Kidney glomerular epithelial cell (primary cell): ENCODE measurements at regions not wholly inside any gene's neighbourhood (a gene's known extent, or its start where the extent isn't known, plus 50 kb on each side); places are given as distances from the start of the nearest gene placed in this dataset.
"Not testable (repeated sequence)": the region's sequence is repeated elsewhere in the genome, so short reads cannot be mapped to it uniquely, and the experiment has no call there.

Experiments used
- DNase-seq: peaks from one replicate; lab custom pipeline; 2025; lab: John Stamatoyannopoulos, UW

DNA sequence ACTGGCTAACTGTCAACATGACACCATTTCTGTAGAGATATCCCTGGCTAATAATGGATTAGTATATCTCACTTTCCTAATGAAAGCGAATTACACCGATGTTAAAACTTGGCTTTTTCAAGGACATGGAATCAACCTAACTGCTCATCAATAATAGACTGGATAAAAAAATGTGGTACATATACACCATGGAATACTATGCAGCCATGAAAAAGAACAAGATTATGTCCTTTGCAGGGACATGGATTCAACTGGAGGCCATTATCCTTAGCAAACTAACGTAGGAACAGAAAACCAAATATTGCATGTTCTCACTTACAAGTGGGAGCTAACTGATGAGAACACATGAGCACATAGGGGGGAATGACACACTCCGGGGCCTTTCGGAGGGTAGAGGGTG lies 62.6 kb downstream of the ZIC1 start:
- DNase-seq = no peak

DNA sequence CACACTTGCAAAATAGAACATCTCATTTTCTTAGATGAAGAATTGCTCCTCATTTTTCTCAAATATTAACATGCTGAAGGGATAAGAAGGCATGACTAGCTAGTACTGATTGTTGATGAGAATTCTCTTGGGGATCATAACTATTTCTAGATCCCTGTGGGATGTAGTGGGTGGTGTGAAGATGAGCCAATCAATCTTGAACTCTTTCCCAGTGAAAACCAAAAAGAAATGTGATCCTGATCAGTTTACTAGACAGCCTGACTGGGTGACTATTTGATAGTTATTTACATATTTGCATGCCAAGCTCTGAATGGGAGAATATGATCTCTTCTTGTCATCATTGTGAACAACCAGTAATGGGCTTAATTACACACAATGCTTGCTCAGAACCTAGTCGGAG lies 63.7 kb downstream of the ZIC1 start:
- DNase-seq = no peak

DNA sequence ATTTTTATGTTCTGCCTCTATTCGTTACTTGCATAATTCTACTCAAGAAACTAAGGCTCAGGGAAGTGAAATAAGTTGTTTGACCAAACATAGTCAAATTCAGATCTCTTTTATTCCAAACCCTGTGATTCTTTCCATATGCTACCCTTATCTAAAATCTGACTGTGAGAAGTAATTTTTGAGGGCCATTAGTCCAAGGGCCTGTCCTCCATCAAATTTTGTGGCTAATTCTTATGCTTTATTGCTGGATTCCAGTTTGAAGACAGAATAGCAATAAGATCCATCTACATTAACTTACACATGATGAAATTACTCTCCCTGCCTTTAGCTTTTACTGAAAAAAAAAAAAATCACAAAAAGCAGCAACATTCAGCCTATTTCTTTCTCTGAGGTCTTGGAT lies 74.0 kb downstream of the ZIC1 start:
- no peak for DNase-seq

GRCh38 chr3:147483578-147483977 lies 74.4 kb downstream of the ZIC1 start:
- no peak for DNase-seq

GRCh38 chr3:147493065-147493464 lies 83.9 kb downstream of the ZIC1 start:
- no peak for DNase-seq

DNA sequence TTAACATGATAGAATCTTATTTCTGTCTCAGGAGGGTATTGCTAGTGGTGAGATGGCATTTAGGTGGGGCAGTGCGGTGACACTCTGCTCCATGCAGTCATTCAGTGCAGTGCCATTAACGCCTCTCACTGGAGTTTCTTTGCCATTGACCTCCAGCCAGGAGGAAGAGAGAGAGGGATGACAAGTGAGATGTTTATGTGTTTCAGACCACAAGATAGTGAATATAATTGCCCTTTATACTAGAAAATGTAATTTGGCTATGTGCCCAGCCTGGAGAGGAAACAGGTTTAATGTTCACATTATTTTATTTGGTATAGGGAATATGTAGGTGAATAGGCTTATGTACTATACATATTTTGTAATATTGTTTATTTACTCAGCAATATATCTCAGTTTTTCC lies 84.5 kb downstream of the ZIC1 start:
- DNase-seq = no peak

DNA sequence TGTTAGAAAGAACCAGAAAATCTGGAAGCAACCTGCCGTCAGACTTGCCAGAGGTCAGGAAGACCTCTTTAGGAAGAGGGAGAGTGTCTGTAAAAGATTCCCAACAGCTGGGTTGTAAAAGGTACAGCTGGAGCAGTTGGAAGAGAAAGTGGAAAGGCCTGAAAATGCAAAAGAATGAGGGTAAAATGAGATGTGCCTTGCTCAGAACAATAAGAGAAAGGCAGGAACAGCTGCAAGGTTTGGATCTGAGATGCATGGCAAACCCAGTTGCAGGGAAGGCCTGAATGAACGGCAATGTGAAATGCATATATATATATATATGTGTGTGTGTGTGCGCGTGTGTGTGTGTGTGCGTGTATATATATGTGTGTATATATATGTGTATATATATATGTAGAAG lies 88.1 kb downstream of the ZIC1 start:
- DNase-seq = no peak

GRCh38 chr3:147507638-147508286 lies 98.6 kb downstream of the ZIC1 start:
- DNase-seq = no peak

DNA sequence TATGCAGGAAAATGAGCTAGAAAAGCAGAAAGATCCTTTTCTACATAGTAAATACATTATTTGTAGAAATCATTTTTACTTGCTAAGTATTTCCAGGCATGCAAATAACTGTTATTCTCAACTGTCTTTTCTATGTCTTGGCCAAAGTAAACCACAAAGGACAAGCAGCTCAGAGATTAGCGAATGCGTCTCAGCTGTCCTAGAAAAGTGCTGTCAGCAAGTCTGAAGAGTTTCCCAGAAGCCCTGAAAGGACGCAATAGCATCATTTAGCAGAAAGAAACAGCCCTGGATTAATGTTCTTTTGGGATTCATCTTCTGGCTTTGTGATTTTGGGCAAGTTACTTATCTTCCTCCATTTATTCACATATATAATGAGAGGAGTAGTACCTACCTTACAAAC lies 100.3 kb downstream of the ZIC1 start:
- DNase-seq = no peak

GRCh38 chr3:147513785-147514184 lies 104.6 kb downstream of the ZIC1 start:
- DNase-seq = no peak

GRCh38 chr3:147514366-147515160 lies 105.4 kb downstream of the ZIC1 start:
- DNase-seq = no peak

DNA sequence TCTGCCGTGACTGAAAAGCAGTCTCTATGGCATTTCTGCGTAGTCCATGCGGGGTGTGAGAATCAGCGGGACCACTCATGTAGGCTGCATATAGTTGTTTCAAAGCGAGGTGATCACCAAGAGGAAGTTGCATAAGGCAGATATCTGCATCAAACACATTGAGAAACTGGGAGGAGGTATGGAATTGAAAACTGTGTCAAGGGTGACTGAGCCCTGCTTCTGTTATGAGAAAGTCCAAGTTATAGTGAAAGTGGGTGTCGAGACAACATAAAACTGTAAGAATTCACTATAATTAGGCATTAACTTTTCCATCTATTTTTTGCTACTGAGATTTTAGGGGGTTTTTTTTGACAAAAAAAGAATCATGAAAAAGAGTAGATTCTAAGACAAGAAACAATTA lies 109.3 kb downstream of the ZIC1 start:
- DNase-seq = no peak

- DNase-seq = no peak
These were observed 112.5 kb downstream of the ZIC1 start for GRCh38 chr3:147521646-147522045.

- not testable (repeated sequence) for DNase-seq
These were observed 113.6 kb downstream of the ZIC1 start for GRCh38 chr3:147522780-147523179.

DNA sequence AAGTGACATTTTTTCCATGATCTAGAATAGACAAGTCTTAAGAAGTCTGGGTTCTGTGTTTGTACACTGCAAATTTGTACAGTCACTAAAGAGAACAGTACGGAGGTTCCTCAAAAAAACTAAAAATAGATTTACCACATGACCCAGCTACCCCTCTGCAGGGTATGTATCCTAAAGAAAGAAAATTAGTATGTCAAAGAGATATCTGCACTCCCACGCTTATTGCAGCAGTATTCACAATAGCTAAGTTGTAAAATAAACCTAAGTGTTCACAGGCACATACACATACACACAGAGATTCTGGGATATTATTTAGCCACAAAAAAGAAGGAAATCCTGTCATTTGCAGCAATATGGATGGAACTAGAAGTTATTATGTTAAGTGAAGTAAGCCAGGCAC lies 120.4 kb downstream of the ZIC1 start:
- no peak for DNase-seq

GRCh38 chr3:147538034-147538433 lies 128.9 kb downstream of the ZIC1 start:
- no peak for DNase-seq

DNA sequence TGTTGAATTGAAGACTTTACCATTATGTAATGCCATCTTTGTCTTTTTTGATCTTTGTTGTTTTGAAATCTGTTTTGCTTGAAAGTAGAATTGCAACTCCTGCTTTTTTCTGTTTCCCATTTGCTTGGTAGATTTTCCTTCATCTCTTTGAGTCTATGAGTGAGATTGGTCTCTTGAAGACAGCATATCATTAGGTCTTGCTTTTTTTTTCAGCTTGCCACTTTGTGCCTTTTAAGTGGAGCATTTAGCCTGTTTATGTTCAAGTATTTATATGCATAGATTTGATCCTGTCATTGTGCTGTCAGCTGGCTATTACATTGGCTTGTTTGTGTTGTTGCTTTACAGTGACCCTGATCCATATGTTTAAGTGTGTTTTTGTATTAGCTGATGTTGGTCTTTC lies 131.8 kb downstream of the ZIC1 start:
- no peak for DNase-seq

GRCh38 chr3:147544290-147544689 lies 135.1 kb downstream of the ZIC1 start:
- no peak for DNase-seq

GRCh38 chr3:147551491-147551890 lies 142.3 kb downstream of the ZIC1 start:
- no peak for DNase-seq

DNA sequence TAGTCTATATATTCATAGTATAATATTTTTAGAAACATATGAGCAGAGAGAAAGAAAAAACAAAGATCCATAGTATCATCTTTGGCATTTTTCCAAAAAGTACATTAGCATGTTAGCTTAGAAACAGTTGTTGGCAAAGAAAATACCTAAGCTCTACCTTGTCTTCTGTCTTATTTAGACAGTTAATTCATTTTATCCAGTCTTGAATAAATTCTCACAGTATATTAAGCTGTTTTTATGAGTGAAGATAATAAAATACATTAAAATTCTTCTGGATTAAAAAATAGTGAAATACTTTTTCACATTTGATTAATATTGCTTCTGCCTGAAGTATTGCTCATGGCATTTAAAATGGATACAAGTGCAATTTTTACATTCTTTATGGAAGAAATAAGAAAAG lies 145.2 kb downstream of the ZIC1 start:
- DNase-seq = no peak

DNA sequence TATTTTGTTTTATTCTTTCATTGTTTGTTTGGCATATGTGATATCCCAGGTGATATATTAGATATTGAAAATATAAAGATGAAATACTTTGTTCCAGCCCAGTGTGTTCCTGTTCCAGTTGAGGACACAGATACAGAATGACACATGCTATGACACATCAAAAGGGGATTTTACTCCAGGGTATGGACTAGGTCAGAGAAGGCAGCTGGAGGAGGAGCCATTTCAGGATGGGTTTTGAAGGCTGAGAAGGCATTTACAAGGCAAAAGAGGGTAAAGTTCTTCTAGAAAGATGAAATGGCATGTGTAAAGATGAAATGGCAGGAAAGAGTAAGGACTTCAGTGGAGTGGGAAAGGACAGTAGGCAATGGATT lies 163.8 kb downstream of the ZIC1 start:
- DNase-seq = no peak

- no peak for DNase-seq
These were observed 165.5 kb downstream of the ZIC1 start for GRCh38 chr3:147574621-147575020.

- DNase-seq = no peak
These were observed 166.2 kb downstream of the ZIC1 start for GRCh38 chr3:147575391-147575790.

DNA sequence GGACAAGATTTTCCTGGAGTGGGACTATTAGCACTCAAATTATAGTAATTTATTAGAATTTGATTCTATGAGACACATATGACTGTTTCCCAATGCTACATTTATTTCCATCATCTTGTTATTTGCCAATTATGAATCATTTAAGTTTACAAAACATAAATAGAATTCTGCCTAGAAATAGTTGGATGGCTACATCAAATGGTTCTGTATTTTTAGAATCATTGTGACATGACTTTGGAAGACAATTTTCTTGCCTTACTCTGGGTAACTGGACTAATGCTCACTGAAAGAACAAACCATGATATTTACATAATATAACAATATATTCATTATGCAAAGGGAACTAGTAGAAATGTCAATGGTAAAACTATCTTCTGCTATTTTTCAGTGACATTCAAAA lies 173.5 kb downstream of the ZIC1 start:
- DNase-seq = no peak
